Osteoblast (primary cell): ENCODE measurements at regions not wholly inside any gene's neighbourhood (a gene's known extent, or its start where the extent isn't known, plus 50 kb on each side); places are given as distances from the start of the nearest gene placed in this dataset.

Experiments
- DNase-seq: peaks from one replicate; pipeline ENCODE4 v3.0.0; 2011; ENCODE audit warnings: low spot score, mixed read lengths; ENCODE audit not compliant: insufficient read length; ENCODE audit errors: missing footprints
- H2AFZ ChIP-seq: 2 replicates; pipeline ENCODE4 v1.6.0; 2011; ENCODE audit warnings: mild to moderate bottlenecking, low read length
- H3K27ac ChIP-seq: 2 replicates; pipeline ENCODE4 v1.5.1; 2011; ENCODE audit warnings: mild to moderate bottlenecking, low read depth, low read length, moderate library complexity
- H3K27me3 ChIP-seq: 2 replicates; pipeline ENCODE4 v1.6.0; 2012; ENCODE audit warnings: mild to moderate bottlenecking, control low read depth, inconsistent platforms, low read length, moderate library complexity; ENCODE audit not compliant: insufficient read depth
- H3K36me3 ChIP-seq: 2 replicates; pipeline ENCODE4 v1.5.1; 2011; ENCODE audit warnings: mild to moderate bottlenecking, low read length, control low read depth, moderate library complexity; ENCODE audit not compliant: insufficient read depth
- H3K4me1 ChIP-seq: 2 replicates; pipeline ENCODE4 v1.5.1; 2011; ENCODE audit warnings: mild to moderate bottlenecking, low read length, control low read depth, moderate library complexity; ENCODE audit not compliant: insufficient read depth
- H3K4me2 ChIP-seq: 2 replicates; pipeline ENCODE4 v1.6.0; 2011; ENCODE audit warnings: mild to moderate bottlenecking, low read length; ENCODE audit not compliant: insufficient read depth
- H3K4me3 ChIP-seq: fragments of 200-600 bp; sonication (generic); 3 replicates; pipeline ENCODE4 v1.5.1; 2012; ENCODE audit warnings: mild to moderate bottlenecking, low read length, inconsistent platforms; ENCODE audit not compliant: insufficient read depth
- H3K79me2 ChIP-seq: 2 replicates; pipeline ENCODE4 v1.6.0; 2012; ENCODE audit warnings: mild to moderate bottlenecking, low read length, control low read depth, inconsistent platforms; ENCODE audit not compliant: insufficient read depth
- H3K9me3 ChIP-seq: 2 replicates; pipeline ENCODE4 v1.5.1; 2011; ENCODE audit warnings: low read depth, low read length, control low read depth
- H4K20me1 ChIP-seq: 2 replicates; pipeline ENCODE4 v1.6.0; 2012; ENCODE audit warnings: mild to moderate bottlenecking, low read length, control low read depth; ENCODE audit not compliant: insufficient read depth
- TF ChIP-seq, protein P1 (sequence below): IDR thresholded peaks from 2 replicates; pipeline ENCODE4 v1.5.1; 2011; ENCODE audit warnings: mild to moderate bottlenecking, low read depth, low read length, moderate library complexity; ENCODE audit errors: extremely low read depth

DNA sequence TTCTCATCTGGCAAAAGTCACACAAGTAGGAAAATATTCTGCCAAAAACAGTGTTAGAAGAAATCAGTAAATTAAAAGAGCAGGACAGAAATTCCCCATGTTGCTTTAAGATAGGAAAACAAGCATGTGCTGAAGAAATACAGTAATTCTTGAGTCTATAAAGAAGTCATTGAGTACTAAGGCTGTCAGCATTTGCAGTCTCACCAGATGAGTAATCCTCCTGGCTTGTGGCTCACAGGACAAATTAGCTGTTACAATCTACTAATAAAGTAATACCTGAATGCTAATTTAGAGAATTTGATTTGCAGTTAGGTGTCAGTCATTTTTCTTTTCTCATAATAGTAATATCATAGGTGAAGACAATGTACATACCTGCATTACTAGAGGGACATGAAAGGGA is 1158.9 kb upstream of the CELF2 start:
- H3K27ac ChIP-seq: no peak overlapping the region
- DNase-seq: peak; percentile 32
- no peaks in the 10 kb centered on the region for H3K79me2 ChIP-seq
- H3K4me2 ChIP-seq: no peak overlapping the region
- no peaks in the 10 kb centered on the region for H3K36me3 ChIP-seq
- no peaks in the 10 kb centered on the region for H4K20me1 ChIP-seq
- H3K9me3 ChIP-seq: no peaks in the 10 kb centered on the region
- H2AFZ ChIP-seq: no peak overlapping the region
- TF ChIP-seq, protein P1, sequence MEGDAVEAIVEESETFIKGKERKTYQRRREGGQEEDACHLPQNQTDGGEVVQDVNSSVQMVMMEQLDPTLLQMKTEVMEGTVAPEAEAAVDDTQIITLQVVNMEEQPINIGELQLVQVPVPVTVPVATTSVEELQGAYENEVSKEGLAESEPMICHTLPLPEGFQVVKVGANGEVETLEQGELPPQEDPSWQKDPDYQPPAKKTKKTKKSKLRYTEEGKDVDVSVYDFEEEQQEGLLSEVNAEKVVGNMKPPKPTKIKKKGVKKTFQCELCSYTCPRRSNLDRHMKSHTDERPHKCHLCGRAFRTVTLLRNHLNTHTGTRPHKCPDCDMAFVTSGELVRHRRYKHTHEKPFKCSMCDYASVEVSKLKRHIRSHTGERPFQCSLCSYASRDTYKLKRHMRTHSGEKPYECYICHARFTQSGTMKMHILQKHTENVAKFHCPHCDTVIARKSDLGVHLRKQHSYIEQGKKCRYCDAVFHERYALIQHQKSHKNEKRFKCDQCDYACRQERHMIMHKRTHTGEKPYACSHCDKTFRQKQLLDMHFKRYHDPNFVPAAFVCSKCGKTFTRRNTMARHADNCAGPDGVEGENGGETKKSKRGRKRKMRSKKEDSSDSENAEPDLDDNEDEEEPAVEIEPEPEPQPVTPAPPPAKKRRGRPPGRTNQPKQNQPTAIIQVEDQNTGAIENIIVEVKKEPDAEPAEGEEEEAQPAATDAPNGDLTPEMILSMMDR: no peak
- no peaks in the 10 kb centered on the region for H3K27me3 ChIP-seq
- H3K4me3 ChIP-seq: no peak overlapping the region
- no peaks in the 10 kb centered on the region for H3K4me1 ChIP-seq

DNA sequence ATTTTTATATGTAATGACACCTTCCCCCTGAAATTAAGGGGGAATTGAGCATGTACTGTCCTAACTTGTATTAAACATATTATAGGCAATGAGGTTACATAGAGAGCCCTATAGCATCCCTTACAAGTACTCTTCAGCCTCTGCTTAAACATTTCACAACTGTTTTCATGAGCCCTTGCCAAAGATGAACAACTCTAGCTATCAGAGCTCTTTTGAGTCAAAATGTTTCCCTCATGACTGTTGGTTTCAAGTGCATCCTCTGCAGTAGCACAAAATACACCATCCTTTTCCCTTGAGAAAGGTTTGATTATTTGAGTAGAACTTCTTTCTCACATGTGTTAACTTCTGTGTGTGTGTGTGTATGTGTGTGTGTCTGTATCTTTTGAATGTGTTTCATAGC is 1157.6 kb upstream of the CELF2 start:
- DNase-seq: peak; percentile 14
- Histone ChIP-seq H3K9me3 (no peaks in the 10 kb centered on the region), H3K4me1 (no peaks in the 10 kb centered on the region), H3K36me3 (no peaks in the 10 kb centered on the region), H3K27ac (no peak overlapping the region), H4K20me1 (no peaks in the 10 kb centered on the region), H3K79me2 (no peaks in the 10 kb centered on the region), H3K4me2 (no peak overlapping the region), H2AFZ (no peak overlapping the region), H3K4me3 (no peak overlapping the region), H3K27me3 (no peaks in the 10 kb centered on the region)
- TF ChIP-seq, protein P1: no peak

DNA sequence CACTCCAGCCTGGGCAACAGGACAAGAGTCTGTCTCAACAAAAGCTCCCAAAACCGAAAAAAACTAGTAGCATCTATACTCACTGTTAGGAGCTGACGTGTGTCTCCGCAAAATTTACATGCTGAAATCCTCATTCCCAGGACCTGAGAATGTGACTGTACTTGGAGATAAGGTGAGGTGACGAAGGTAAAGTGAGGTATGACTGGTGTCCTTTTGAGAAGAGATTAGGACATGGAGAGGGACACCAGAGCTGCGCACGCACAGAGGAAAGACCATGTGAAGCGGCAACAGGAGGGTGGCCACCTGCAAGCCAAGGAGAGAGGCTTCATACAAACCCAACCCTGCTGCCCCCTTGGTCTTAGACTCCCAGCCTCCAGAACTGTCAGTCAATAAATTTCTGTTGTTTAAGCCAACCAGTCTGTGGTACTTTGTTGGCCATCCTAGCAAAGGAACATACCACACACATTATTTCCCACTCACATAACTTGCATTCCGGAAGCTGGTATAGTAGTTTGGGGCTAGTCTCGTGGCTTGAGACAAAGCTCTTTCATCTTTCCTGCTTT is 1154.0 kb upstream of the CELF2 start:
- no peak for DNase-seq

DNA sequence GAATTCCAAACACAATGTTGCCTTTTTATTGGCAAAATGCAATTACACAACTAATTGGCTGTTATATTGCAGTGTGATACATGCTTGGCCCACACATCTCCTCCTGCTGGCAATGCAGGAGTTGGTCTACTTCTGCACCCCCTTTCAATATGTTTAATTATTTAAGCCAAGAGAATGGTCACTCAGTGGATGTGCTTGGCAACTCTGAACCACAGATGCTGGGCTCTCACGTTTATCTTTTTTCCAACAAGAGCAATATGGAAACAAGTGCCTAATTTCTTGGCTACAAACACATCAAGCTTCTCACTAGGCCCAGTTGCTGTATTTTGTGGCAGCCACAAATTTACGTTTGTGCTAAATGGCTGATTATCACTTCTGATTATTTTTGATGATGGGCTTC is 1149.2 kb upstream of the CELF2 start:
- Histone ChIP-seq H3K9me3 (no peaks in the 10 kb centered on the region), H3K79me2 (no peaks in the 10 kb centered on the region), H4K20me1 (no peaks in the 10 kb centered on the region), H3K27me3 (no peaks in the 10 kb centered on the region), H2AFZ (no peak overlapping the region), H3K27ac (no peak overlapping the region), H3K4me3 (no peak overlapping the region), H3K4me1 (no peaks in the 10 kb centered on the region), H3K36me3 (no peaks in the 10 kb centered on the region), H3K4me2 (no peak overlapping the region)
- no peak for DNase-seq
- TF ChIP-seq, protein P1: no peak

More for the DNA sequence above, 1154.0 kb upstream of the CELF2 start:
- Histone ChIP-seq H3K4me1 (no peaks in the 10 kb centered on the region), H3K79me2 (no peaks in the 10 kb centered on the region), H3K36me3 (no peaks in the 10 kb centered on the region), H3K9me3 (no peaks in the 10 kb centered on the region), H3K4me3 (no peak overlapping the region), H3K4me2 (no peak overlapping the region), H2AFZ (no peak overlapping the region), H3K27me3 (no peaks in the 10 kb centered on the region), H3K27ac (no peak overlapping the region), H4K20me1 (no peaks in the 10 kb centered on the region)
- TF ChIP-seq, protein P1: no peak
